Parathyroid adenoma (tissue), 2 donors: ENCODE measurements at regions not wholly inside any gene's neighbourhood (a gene's known extent, or its start where the extent isn't known, plus 50 kb on each side); places are given as distances from the start of the nearest gene placed in this dataset.

Experiments used
- H2AFZ ChIP-seq: fragments of 300-600 bp; sonication (generic); one replicate; pipeline ENCODE4 v1.7.0; 2017; ENCODE audit warnings: antibody characterized with exemption, mild to moderate bottlenecking
- H3K27ac ChIP-seq: fragments of 300-600 bp; sonication (generic); one replicate; pipeline ENCODE4 v1.7.0; 2017
- H3K27me3 ChIP-seq: fragments of 300-600 bp; sonication (generic); one replicate; pipeline ENCODE4 v1.7.0; 2017; ENCODE audit warnings: low read length; ENCODE audit not compliant: control insufficient read depth, insufficient read depth
- H3K36me3 ChIP-seq: fragments of 300-600 bp; sonication (generic); one replicate; pipeline ENCODE4 v1.7.0; 2017; ENCODE audit warnings: low read length; ENCODE audit not compliant: control insufficient read depth, insufficient read depth
- H3K4me1 ChIP-seq: fragments of 300-600 bp; sonication (generic); one replicate; pipeline ENCODE4 v1.7.0; 2017; ENCODE audit warnings: control low read depth
- H3K4me2 ChIP-seq: fragments of 300-600 bp; sonication (generic); one replicate; pipeline ENCODE4 v1.7.0; 2017; ENCODE audit warnings: low read length
- H3K4me3 ChIP-seq: fragments of 300-600 bp; sonication (generic); one replicate; pipeline ENCODE4 v1.7.0; 2017; ENCODE audit warnings: low read depth, low read length
- H3K79me2 ChIP-seq: fragments of 300-600 bp; sonication (generic); one replicate; pipeline ENCODE4 v1.7.0; 2017; ENCODE audit warnings: control low read depth
- H3K9ac ChIP-seq: fragments of 300-600 bp; sonication (generic); one replicate; pipeline ENCODE4 v1.7.0; 2017; ENCODE audit warnings: mild to moderate bottlenecking
- H3K9me3 ChIP-seq: fragments of 300-600 bp; sonication (generic); one replicate; pipeline ENCODE4 v1.7.0; 2017; ENCODE audit warnings: low read length; ENCODE audit not compliant: control insufficient read depth
- TF ChIP-seq, protein P1 (sequence below): fragments of 300-600 bp; sonication (generic); IDR thresholded peaks from one replicate; pipeline ENCODE4 v1.7.0; 2017; ENCODE audit warnings: antibody characterized with exemption, mild to moderate bottlenecking
- donor health status: primary hyperparathyroidism.

DNA sequence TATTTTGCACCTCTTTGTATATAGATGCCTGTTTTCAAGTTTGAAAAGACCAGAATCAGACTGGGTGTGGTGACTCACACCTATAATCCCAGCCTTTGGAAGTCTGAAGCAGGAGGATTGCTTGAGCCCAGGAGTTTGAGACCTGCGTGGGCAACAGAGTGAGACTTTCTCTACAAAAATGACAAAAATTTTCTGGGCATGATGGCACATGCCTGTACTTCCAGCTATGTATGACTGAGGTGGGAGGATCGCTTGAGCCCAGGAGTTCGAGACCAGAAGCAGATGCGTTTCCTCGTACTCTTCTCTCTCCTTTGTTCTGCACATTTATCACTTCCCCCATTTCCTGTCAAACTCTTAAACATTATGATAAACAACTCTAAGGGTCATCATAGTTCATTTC lies 310.0 kb upstream of the SNX7 start:
- no peak overlapping the region for H3K27ac ChIP-seq
- no peak overlapping the region for H3K9ac ChIP-seq
- H3K4me3 ChIP-seq = no peak overlapping the region
- H2AFZ ChIP-seq = no peak overlapping the region
- H3K4me2 ChIP-seq = no peak overlapping the region
- no peaks in the 10 kb centered on the region for H3K27me3 ChIP-seq
- H3K79me2 ChIP-seq = no peaks in the 10 kb centered on the region
- no peaks in the 10 kb centered on the region for H3K9me3 ChIP-seq
- TF ChIP-seq, protein P1, sequence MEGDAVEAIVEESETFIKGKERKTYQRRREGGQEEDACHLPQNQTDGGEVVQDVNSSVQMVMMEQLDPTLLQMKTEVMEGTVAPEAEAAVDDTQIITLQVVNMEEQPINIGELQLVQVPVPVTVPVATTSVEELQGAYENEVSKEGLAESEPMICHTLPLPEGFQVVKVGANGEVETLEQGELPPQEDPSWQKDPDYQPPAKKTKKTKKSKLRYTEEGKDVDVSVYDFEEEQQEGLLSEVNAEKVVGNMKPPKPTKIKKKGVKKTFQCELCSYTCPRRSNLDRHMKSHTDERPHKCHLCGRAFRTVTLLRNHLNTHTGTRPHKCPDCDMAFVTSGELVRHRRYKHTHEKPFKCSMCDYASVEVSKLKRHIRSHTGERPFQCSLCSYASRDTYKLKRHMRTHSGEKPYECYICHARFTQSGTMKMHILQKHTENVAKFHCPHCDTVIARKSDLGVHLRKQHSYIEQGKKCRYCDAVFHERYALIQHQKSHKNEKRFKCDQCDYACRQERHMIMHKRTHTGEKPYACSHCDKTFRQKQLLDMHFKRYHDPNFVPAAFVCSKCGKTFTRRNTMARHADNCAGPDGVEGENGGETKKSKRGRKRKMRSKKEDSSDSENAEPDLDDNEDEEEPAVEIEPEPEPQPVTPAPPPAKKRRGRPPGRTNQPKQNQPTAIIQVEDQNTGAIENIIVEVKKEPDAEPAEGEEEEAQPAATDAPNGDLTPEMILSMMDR = no peak
- H3K4me1 ChIP-seq = no peaks in the 10 kb centered on the region
- H3K36me3 ChIP-seq = no peaks in the 10 kb centered on the region

DNA sequence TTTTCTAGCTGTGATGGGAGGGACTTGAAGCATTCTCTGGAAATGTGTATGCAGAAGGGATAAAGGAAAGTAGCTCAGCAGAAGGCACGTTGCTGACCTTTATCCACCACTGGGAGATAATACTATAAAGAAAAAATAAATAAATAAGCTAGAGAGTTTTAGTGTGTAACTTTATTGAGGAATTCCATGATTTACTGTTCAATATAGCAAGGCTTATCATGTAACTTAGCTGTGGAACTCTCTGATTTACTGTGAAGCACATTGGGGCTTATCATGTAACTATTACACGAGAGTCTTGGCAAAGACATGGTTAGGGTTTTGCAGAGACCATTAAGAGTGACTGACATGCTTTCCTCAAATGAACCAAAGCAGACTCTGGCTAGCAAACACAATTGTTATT lies 316.1 kb upstream of the SNX7 start:
- H3K4me2 ChIP-seq = no peak overlapping the region
- TF ChIP-seq, protein P1 = no peak

DNA sequence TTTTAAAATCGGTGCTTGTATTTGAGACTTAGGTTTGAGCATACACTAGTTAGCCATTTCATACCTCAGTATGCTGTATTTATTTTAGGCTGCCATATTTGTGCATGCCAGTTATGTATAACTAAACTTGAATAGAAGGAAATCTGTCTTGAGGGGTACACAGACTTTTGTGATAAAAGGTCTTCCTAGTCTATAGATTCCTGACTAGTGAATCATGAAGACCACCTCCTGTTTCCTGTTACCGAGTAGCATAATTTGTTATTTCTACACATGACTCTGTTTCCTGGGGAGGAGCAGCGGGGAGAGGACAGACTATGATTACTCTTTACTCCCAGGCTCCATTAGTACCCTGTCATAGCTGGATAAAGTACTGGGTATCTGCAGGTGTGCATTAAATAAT lies 316.8 kb upstream of the SNX7 start:
- Histone ChIP-seq H3K27me3 (no peaks in the 10 kb centered on the region), H3K4me1 (no peaks in the 10 kb centered on the region), H2AFZ (no peak overlapping the region), H3K36me3 (no peaks in the 10 kb centered on the region), H3K9ac (no peak overlapping the region), H3K9me3 (no peaks in the 10 kb centered on the region), H3K27ac (no peak overlapping the region), H3K79me2 (no peaks in the 10 kb centered on the region), H3K4me2 (no peak overlapping the region), H3K4me3 (no peak overlapping the region)
- TF ChIP-seq, protein P1 = no peak

More for the DNA sequence above, 316.1 kb upstream of the SNX7 start:
- no peak overlapping the region for H2AFZ ChIP-seq
- H3K36me3 ChIP-seq = no peaks in the 10 kb centered on the region
- no peaks in the 10 kb centered on the region for H3K9me3 ChIP-seq
- no peaks in the 10 kb centered on the region for H3K79me2 ChIP-seq
- no peak overlapping the region for H3K27ac ChIP-seq
- H3K27me3 ChIP-seq = no peaks in the 10 kb centered on the region
- H3K4me1 ChIP-seq = no peaks in the 10 kb centered on the region
- no peak overlapping the region for H3K4me3 ChIP-seq
- no peak overlapping the region for H3K9ac ChIP-seq

DNA sequence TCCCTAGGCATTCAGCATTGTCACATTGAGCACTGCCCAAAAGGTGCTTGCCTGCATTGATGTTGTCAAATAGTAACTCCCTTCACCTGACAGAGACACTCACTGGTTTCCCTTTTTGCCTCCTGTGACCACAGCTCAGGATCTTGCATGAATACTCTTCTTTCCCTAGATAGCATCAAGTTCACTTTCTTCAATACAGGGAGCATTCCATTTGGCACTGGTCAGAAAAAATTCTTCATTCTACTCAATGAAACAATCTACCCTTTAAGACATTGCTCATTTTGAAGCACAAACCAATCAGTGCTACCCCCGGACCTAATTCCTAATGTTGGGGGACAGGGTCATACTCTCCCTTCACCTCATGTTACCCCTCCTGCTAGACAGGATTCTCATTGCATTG lies 319.0 kb upstream of the SNX7 start:
- Histone ChIP-seq H3K4me1 (no peaks in the 10 kb centered on the region), H3K36me3 (no peaks in the 10 kb centered on the region), H3K9me3 (no peaks in the 10 kb centered on the region), H3K27ac (no peak overlapping the region), H3K79me2 (no peaks in the 10 kb centered on the region), H3K4me3 (no peak overlapping the region), H3K27me3 (no peaks in the 10 kb centered on the region), H2AFZ (no peak overlapping the region), H3K4me2 (no peak overlapping the region), H3K9ac (no peak overlapping the region)
- TF ChIP-seq, protein P1 = no peak

DNA sequence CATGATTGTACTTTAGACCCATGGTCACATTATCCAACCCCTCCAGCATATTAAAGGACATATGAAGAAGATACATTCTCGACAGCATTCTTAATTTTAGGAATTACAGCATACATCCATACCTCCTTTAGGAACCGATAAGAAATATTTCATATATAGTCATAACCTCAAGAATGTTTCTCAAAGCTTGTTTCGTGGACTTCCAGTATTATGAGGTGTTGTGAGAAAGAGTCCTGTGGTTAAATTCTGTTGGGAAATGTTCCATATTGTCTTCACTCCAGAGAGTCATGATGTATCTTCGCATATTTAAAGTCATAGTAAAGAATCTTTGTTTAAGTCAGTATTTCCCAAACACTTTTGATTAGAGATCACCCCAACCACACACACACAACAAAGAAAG lies 321.0 kb upstream of the SNX7 start:
- no peak overlapping the region for H2AFZ ChIP-seq
- no peaks in the 10 kb centered on the region for H3K4me1 ChIP-seq
- H3K27me3 ChIP-seq = no peaks in the 10 kb centered on the region
- no peaks in the 10 kb centered on the region for H3K36me3 ChIP-seq
- no peaks in the 10 kb centered on the region for H3K9me3 ChIP-seq
- TF ChIP-seq, protein P1 = no peak
- H3K79me2 ChIP-seq = no peaks in the 10 kb centered on the region
- H3K4me2 ChIP-seq = no peak overlapping the region
- no peak overlapping the region for H3K27ac ChIP-seq
- H3K4me3 ChIP-seq = no peak overlapping the region
- H3K9ac ChIP-seq = no peak overlapping the region
